ENCODE measurements at regions not wholly inside any gene's neighbourhood (a gene's known extent, or its start where the extent isn't known, plus 50 kb on each side); places are given as distances from the start of the nearest gene placed in this dataset.

- DNase-seq: no peak
Observed at GRCh38 chr3:139780593-139780992, 102.8 kb upstream of the NMNAT3 start.

- no peak for DNase-seq
Observed at GRCh38 chr3:139778682-139779233, 101.0 kb upstream of the NMNAT3 start.

GRCh38 chr3:139774560-139775302 lies 97.0 kb upstream of the NMNAT3 start:
- DNase-seq: peak in 4 of 51 donors; percentile 1 to 9 (median 3)

DNA sequence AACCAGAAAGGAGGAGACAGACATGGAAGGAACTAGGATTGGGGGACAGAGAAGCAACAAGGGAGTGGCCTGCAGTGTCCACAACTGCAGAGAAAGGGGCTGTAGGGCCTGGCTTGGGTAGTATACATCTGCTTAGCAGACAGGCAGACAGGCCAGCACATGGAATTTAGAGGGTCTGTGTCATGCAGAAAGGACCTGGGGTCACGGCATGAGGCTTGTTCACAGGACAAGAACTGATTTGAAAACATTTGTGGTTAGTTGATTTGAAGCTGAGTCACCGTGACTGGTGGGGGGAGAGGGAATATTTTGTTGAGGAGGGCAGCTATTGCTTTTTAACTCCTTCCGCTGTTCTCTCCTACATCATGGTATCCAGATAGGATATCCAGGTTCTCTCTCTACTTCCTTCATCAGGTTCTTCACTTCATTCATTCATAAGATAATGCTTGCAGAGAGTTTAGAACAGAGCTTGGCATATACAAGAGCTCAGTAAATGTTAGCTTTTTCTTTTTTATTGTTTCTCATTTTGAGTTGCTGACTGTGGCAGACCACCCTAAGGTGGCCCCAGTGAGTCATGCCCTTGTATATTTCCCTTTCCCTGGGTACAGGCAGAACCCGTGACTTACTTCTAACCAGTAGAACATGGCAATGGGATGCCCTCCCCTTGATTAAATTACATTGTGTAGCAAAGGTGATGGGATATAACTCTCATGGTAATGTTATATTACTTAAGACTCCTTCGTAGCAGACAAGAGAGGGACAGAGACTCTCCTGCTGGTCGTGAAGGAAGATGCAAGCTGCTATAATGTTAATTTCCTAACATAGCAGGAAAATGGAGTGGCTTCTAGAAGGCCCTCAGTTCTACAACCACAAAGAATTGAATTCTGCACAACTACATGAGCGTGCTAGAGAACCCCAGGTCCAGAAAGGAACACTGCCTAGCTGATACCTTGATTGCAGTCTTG lies 95.0 kb upstream of the NMNAT3 start:
- no peak for DNase-seq

GRCh38 chr3:139771331-139771730 lies 93.6 kb upstream of the NMNAT3 start:
- DNase-seq: no peak

GRCh38 chr3:139770577-139770976 lies 92.8 kb upstream of the NMNAT3 start:
- no peak for DNase-seq

GRCh38 chr3:139769796-139770195 lies 92.0 kb upstream of the NMNAT3 start:
- no peak for DNase-seq

GRCh38 chr3:139764936-139765335 lies 87.2 kb upstream of the NMNAT3 start:
- DNase-seq: no peak

DNA sequence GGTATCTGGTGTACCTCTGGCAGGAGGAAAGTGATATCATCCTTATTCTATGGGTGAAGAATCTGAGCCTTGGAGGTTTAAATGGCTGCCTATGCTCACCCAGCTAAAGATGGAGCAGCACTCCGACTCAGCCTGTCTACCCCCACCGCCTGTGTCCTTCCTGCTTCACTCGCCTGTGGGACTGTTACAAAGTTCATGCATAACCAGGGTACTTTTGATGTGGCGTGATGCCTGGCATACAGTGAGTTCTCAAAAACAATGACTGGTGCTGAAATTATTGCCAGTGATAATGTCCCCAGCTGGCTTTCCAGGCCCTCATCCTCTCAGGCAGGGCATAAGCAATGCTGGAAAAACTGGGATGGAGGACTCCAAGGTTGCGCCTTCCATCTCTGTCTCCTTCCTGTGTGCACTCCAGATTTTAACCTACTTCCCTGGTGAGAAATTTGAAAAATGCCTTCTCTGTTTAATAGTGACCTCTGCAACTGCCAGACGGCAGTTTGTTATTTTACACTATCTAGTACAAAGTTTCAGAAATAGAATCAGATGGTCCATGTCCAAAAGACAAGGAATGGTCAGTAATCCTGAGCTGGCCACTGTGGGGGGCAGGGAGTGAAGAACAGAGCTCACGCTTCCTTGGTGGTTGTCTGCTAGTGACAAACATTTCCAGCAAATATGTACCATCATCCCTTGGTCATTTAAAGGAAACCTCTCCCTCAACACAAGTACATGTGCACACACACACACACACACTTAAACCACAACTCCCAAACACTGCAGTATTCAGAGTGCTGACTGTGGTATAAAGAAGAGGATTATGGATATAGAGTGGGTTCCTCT lies 86.5 kb upstream of the NMNAT3 start:
- no peak for DNase-seq

DNA sequence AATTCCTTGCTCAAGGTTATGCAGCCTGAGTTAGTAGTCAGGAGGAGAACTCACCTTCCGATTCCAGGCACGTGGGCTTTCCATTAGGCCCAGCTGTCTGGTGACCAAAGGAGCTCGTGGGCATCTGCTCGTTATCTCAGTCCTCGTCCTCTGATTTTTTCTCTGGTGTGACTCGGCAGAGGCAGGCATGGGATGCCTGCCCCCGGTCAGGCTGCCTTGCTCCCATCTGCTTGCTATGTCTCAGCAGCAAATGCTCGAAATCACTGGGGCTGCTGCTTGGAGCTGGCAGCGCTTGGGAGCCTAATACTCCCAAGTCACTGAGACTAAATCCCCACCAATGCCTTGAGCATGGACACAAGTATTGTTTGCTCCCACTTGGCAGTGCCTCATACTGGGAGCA lies 84.5 kb upstream of the NMNAT3 start:
- no peak for DNase-seq

DNA sequence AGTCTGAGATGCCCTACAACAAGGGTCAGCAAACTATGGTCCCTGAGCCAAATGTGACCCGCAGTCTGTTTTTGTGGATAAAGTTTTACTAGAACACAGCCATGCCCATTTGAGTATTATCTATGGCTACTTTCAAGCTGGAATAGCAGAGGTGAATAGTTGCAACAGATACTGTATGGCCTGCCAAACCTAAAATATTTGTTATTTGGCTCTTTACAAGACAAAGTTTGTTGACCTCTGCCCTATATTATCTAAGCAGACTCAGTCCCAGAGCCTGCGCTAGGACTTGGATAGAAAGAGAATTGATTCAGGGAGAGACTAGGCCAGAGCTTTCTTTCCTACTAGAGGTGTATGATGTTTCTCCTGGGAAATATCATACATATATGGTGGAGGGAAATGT lies 81.7 kb upstream of the NMNAT3 start:
- DNase-seq: no peak

DNA sequence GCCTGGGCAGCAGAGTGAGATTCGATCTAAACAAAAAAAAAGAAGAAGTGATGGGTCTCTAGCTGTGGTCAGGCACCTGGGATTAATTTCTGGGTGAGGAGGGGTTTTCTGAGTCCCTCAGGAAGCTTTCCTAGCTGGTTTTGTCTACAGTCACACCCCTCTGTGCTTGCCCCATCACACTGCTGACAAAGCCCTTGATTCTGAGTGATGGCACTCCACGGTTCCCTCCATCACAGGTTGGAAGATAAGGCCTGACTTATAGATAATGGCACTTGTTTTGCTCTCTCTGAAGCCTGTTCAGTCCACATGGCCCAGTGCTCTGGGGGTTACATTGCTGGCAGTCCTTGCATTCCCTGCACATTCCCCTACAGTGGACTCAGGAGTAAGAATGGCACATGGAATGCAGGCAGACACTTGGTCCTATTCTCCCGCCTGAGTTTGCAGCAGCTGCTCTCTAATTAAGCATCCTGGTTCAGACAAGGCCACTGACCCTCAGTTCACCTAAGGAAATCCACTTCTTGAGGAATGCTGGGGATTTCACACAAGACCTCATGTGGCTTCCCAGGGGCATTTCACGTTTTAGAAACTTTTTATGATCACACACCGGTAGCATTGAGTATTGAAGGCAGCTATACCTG lies 81.0 kb upstream of the NMNAT3 start:
- no peak for DNase-seq

- DNase-seq: no peak
Observed at GRCh38 chr3:139757448-139758030, 79.8 kb upstream of the NMNAT3 start.

DNA sequence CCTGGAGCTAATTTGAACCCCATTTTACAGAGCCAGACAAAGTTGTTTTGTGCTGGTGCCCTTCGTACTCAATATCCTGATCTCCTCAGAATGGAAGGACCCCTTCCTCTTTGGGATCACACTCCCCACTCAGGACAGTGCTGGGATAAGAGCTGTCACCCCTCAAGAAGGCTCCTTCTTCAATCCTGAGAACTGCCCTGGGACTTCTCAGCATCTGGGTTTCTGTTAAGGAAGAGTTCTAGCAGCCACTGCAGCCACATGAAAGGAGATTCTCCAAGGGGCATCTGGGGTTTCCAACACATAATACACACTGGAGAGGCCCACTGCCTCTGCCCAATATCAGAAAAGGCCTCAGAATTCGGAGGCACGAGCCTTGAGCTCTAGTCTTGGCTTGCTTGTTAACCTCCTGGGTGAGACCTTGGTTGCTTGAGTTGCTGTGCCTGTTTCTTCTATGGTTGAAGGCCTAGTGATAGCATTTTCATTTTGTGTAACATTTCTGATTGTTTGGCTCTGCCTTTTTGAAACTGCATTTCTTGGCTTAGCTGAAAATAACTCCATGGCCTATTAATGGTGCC lies 78.8 kb upstream of the NMNAT3 start:
- no peak for DNase-seq

DNA sequence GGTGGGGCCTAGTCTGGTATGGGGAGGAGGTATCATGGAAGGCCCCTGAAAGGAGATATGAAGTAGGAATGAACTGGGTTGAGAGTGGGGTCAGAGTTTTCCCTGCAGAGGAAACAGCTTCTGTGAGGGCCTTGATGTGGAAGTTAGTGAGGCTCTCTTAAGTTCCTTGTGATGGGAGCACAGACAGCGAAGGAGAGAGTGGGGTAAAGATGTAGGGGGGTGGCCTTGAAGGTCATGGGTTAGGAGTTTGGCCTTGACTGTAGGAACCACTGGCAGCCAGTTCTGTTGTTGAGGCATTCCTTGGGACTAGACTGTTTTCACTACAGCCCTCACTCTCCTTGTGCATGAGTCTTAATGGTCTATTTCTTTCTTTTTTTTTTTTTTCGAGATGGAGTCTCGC lies 77.8 kb upstream of the NMNAT3 start:
- DNase-seq: no peak

- no peak for DNase-seq
Observed at GRCh38 chr3:139751789-139752188, 74.0 kb upstream of the NMNAT3 start.

GRCh38 chr3:139746481-139746880 lies 68.7 kb upstream of the NMNAT3 start:
- no peak for DNase-seq

DNA sequence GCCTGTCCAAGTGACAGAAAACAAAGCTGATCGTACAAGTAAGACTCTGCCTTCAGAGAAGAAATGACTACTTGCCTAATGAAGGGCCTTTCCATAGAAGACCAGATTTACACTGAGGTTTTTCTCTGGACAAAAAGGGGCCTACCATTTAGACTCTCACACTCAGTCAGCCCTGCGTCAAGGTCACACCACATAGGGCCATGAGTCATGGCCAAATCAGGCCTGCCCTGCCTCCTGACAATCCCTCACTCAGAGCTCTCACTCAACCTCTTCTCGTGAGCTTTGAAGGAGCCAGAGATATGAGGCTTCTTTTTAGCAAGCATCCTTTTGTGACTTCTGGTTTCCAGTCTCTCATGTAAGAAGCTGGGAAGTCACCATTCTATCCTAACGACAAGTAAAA lies 68.1 kb upstream of the NMNAT3 start:
- no peak for DNase-seq

GRCh38 chr3:139738697-139739096 lies 60.9 kb upstream of the NMNAT3 start:
- no peak for DNase-seq

GRCh38 chr3:139737682-139738361 lies 60.0 kb upstream of the NMNAT3 start:
- no peak for DNase-seq

All from hypothalamus (tissue), 51 donors.